ENCODE measurements at regions not wholly inside any gene's neighbourhood (a gene's known extent, or its start where the extent isn't known, plus 50 kb on each side); places are given as distances from the start of the nearest gene placed in this dataset.

GRCh38 chr20:40920291-40920690 is 108.3 kb upstream of the TOP1 start:
- no peak for TF ChIP-seq CTCF (IDR thresholded peaks at IDR 0.05)
- no peak for TF ChIP-seq EZH2 (IDR thresholded peaks at IDR 0.05; ENCODE audit: borderline replicate concordance, insufficient read depth, low read depth, low read length, poor library complexity, severe bottlenecking)

Data from B cell (primary cell).